OCI-LY7 (cell line): ENCODE measurements at regions not wholly inside any gene's neighbourhood (a gene's known extent, or its start where the extent isn't known, plus 50 kb on each side); places are given as distances from the start of the nearest gene placed in this dataset.

Experiments
- BruUV-seq: library from RNA; stranded (reverse); fragments of 400-500 nt; replicated peaks from 2 replicates; lab custom pipeline; 2021; lab: Mats Ljungman, UMichigan
- CTCF ChIA-PET: fragments of 300-600 bp; sonication (Branson Sonifier 250); formaldehyde crosslinking; loops from one replicate; lab custom pipeline; 2022; ENCODE audit warnings: antibody characterized with exemption; ENCODE audit not compliant: unreplicated experiment; lab: Charles Lee
- POLR2A ChIA-PET: fragments of 300-600 bp; sonication (Branson Sonifier 250); formaldehyde crosslinking; loops from one replicate; lab custom pipeline; 2022; ENCODE audit warnings: antibody characterized with exemption; lab: Charles Lee
- DNase-seq: peaks from one replicate; pipeline ENCODE4 v3.0.0-alpha.2; 2015; ENCODE audit warnings: low spot score
- H2AFZ ChIP-seq: fragments of 200-600 bp; sonication (generic), shearing (Covaris generic); 2 replicates; pipeline ENCODE4 v1.6.1; 2014; ENCODE audit warnings: mild to moderate bottlenecking, antibody characterized with exemption, low read length, moderate library complexity
- H3K27ac ChIP-seq: fragments of 200-600 bp; sonication (generic); 2 replicates; pipeline ENCODE4 v1.5.1; 2014; ENCODE audit warnings: mixed run types, low read depth, mild to moderate bottlenecking, moderate library complexity, low read length, inconsistent platforms; ENCODE audit not compliant: poor library complexity, severe bottlenecking
- H3K36me3 ChIP-seq: fragments of 200-600 bp; sonication (generic); 2 replicates; pipeline ENCODE4 v1.6.1; 2014; ENCODE audit warnings: mild to moderate bottlenecking, antibody characterized with exemption, low read length, moderate library complexity, mixed read lengths; ENCODE audit not compliant: insufficient read depth
- H3K4me1 ChIP-seq: fragments of 200-600 bp; sonication (generic); 2 replicates; pipeline ENCODE4 v1.5.1; 2014; ENCODE audit warnings: mild to moderate bottlenecking, low read length; ENCODE audit not compliant: insufficient read depth, poor library complexity, severe bottlenecking
- H3K4me2 ChIP-seq: fragments of 200-600 bp; sonication (generic); 2 replicates; pipeline ENCODE4 v1.6.1; 2014; ENCODE audit warnings: mild to moderate bottlenecking, low read length
- H3K4me3 ChIP-seq: fragments of 200-600 bp; sonication (generic); 2 replicates; pipeline ENCODE4 v1.5.1; 2014; ENCODE audit warnings: mild to moderate bottlenecking, low read depth, low read length; ENCODE audit not compliant: poor library complexity, severe bottlenecking
- H3K79me2 ChIP-seq: fragments of 200-600 bp; sonication (generic); 2 replicates; pipeline ENCODE4 v1.6.1; 2016; ENCODE audit warnings: low read depth, mild to moderate bottlenecking, low read length, moderate library complexity, mixed read lengths; ENCODE audit not compliant: insufficient read depth
- H3K9me2 ChIP-seq: fragments of 200-600 bp; sonication (generic); 2 replicates; pipeline ENCODE4 v1.6.1; 2016; ENCODE audit warnings: mild to moderate bottlenecking, low read length, mixed read lengths; ENCODE audit not compliant: insufficient read depth
- H3K9me3 ChIP-seq: fragments of 200-600 bp; sonication (generic); 2 replicates; pipeline ENCODE4 v1.6.1; 2014; ENCODE audit warnings: mild to moderate bottlenecking, mixed run types, low read length, mixed read lengths
- H4K20me1 ChIP-seq: fragments of 200-600 bp; sonication (generic); 2 replicates; pipeline ENCODE4 v1.6.1; 2014; ENCODE audit warnings: mild to moderate bottlenecking, antibody characterized with exemption, low read length, moderate library complexity, mixed read lengths; ENCODE audit not compliant: insufficient read depth
- EZH2phosphoT487 ChIP-seq: fragments of 200-600 bp; sonication (generic); IDR thresholded peaks from 2 replicates; pipeline ENCODE4 v1.6.1; 2018; ENCODE audit warnings: low read depth, borderline replicate concordance, mild to moderate bottlenecking, mixed run types, antibody characterized with exemption, low read length, moderate library complexity, mixed read lengths
- intact Hi-C: fragments of 100-400 bp; cut with micrococcal nuclease; formaldehyde crosslinking; loops from one replicate; pipeline ENCODE4 v1.10.0; 2022; ENCODE audit not compliant: unreplicated experiment
- TF ChIP-seq, protein P1 (sequence below): fragments of 200-600 bp; sonication (generic); conservative IDR thresholded peaks from 2 replicates; pipeline ENCODE4 v1.5.1; 2014; ENCODE audit warnings: mild to moderate bottlenecking, antibody characterized with exemption, low read length, moderate library complexity, mixed read lengths

DNA sequence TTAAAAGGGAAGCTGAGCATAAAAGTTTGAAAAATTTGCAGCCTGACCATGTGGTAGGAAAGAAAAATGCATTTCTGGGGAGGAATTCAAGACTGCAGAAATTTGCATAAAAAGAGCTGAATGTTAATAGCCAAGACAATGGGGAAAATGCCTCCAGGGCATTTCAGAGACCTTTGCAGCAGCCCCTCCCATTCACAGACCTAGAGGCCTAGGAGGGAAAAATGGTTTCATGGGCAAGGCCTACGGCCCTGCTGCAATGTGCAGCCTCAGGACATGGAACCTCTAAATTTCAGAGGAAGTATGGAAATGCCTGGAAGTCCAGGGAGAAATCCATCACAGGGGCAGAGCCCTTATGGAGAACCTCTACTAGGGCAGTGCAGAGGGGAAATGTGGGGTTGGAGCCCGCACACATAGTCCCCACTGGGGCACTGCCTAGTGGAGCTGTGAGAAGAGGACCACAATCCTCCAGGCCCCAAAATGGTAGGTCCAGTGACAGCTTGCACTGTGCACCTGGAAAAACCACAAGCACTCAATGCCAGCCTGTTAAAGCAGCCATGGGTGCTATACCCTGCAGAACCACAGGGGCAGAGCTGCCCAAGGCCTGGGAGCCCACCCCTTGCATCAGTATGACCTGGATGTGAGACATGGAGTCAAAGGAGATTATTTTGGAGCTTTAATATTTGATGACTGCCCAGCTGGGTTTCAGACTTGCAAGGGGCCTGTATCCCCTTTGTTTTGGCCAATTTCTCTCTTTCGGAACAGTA is 243.8 kb downstream of the DNAJB9 start:
- Histone ChIP-seq H3K9me2 (no peaks in the 10 kb centered on the region), H2AFZ (no peak overlapping the region), H3K4me3 (no peak overlapping the region), H3K4me1 (no peaks in the 10 kb centered on the region), H3K79me2 (no peaks in the 10 kb centered on the region), H3K27ac (no peak overlapping the region), H4K20me1 (no peaks in the 10 kb centered on the region), H3K4me2 (no peak overlapping the region), H3K36me3 (no peaks in the 10 kb centered on the region), H3K9me3 (no peaks in the 10 kb centered on the region)
- BruUV-seq, result no TSS peak
- TF ChIP-seq, protein P1, sequence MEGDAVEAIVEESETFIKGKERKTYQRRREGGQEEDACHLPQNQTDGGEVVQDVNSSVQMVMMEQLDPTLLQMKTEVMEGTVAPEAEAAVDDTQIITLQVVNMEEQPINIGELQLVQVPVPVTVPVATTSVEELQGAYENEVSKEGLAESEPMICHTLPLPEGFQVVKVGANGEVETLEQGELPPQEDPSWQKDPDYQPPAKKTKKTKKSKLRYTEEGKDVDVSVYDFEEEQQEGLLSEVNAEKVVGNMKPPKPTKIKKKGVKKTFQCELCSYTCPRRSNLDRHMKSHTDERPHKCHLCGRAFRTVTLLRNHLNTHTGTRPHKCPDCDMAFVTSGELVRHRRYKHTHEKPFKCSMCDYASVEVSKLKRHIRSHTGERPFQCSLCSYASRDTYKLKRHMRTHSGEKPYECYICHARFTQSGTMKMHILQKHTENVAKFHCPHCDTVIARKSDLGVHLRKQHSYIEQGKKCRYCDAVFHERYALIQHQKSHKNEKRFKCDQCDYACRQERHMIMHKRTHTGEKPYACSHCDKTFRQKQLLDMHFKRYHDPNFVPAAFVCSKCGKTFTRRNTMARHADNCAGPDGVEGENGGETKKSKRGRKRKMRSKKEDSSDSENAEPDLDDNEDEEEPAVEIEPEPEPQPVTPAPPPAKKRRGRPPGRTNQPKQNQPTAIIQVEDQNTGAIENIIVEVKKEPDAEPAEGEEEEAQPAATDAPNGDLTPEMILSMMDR, result no peak
- TF ChIP-seq EZH2phosphoT487, result no peak
- ChIA-PET POLR2A (no interaction called here), CTCF (no interaction called here)
- intact Hi-C loops, result no loop called here
- no peak for DNase-seq

DNA sequence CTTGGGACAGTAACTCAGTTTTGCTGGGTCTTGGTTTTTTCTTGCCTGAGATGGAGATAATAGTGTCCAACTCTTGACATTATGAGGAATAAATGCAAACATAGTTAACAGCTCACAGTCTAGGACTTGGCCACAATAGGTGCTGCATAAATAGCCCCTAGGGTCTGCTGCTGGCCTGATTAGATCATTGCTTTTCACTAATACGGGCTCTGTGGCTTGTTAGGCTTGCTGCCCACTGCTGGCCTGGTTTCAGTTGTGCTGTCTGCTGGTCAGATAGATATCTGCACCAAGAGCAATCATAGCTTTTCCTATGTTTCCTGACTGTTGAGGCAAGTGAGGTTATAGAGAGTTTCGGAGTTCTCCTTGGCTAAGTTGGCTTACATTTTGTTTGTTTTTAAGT is 246.1 kb downstream of the DNAJB9 start:
- TF ChIP-seq, protein P1, result no peak
- TF ChIP-seq EZH2phosphoT487, result no peak
- CTCF ChIA-PET, result no interaction called here
- Histone ChIP-seq H3K9me2 (no peaks in the 10 kb centered on the region), H4K20me1 (no peaks in the 10 kb centered on the region), H3K4me2 (no peak overlapping the region), H2AFZ (no peak overlapping the region), H3K79me2 (no peaks in the 10 kb centered on the region), H3K9me3 (no peaks in the 10 kb centered on the region), H3K4me1 (no peaks in the 10 kb centered on the region), H3K4me3 (no peak overlapping the region), H3K36me3 (no peaks in the 10 kb centered on the region), H3K27ac (no peak overlapping the region)
- no peak for DNase-seq
- intact Hi-C loops, result no loop called here
- no TSS peak for BruUV-seq
- POLR2A ChIA-PET, result no interaction called here

DNA sequence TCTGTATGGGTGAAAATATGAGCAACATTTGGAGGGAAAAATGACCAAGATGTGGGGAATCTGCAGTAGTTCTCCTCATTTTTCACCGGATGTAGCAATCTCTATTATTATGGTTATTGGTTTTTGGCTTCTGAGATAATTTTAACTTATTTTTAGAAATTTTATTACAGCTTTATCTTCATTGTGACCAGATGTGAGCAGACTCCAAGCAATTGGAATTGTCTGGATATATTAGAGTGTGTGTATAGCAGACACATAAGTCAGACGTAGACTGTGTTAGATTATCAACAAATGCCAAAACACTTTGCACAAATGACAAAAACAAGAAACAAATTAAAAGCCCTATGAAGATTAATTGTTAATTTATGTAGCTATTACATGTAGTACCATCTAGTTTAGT is 249.1 kb downstream of the DNAJB9 start:
- ChIA-PET POLR2A (interaction anchor here (0.5 to 0.7 kb wide), 2 partner anchors 225 to 602 kb away, joined by 4 read pairs; no protein-coding TSS in a partner anchor), CTCF (interaction anchor here (0.5 kb wide), 1 partner anchor 167 kb away, joined by 3 read pairs; no protein-coding TSS in a partner anchor)
- intact Hi-C loops, result no loop called here
- H3K4me2 ChIP-seq, result no peak overlapping the region
- no peak overlapping the region for H3K4me3 ChIP-seq
- no peaks in the 10 kb centered on the region for H3K9me2 ChIP-seq
- H3K36me3 ChIP-seq, result no peaks in the 10 kb centered on the region
- TF ChIP-seq EZH2phosphoT487, result no peak
- TF ChIP-seq, protein P1, result no peak
- no peaks in the 10 kb centered on the region for H3K79me2 ChIP-seq
- no peaks in the 10 kb centered on the region for H3K4me1 ChIP-seq
- no TSS peak for BruUV-seq
- H2AFZ ChIP-seq, result no peak overlapping the region
- no peaks in the 10 kb centered on the region for H4K20me1 ChIP-seq
- no peak overlapping the region for H3K27ac ChIP-seq
- no peaks in the 10 kb centered on the region for H3K9me3 ChIP-seq
- no peak for DNase-seq
